ENCODE measurements at regions not wholly inside any gene's neighbourhood (a gene's known extent, or its start where the extent isn't known, plus 50 kb on each side); places are given as distances from the start of the nearest gene placed in this dataset.

DNA sequence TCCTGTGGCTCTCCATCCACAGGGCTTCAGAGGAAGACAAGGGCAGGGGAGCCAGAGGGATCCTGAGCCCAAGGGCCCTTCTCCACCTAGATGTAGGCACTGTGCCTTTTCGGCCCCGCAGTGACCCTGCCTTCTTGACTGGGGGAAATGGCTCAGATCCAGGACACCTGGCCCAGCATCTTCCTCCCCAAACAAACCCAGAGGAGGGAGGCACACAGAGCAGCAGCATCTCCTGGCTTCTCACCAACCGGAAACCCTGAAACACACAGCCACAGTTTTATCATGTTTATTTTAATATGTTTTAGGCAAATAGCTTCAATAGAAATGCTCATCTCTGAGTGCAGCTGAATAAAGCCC lies 84.5 kb upstream of the LRFN2 start:
- TF ChIP-seq GATA2 (IDR thresholded peaks at IDR 0.05; ENCODE audit: low read depth, low read length) (no peak), GATA3 (IDR thresholded peaks at IDR 0.05; ENCODE audit: low read depth, low read length) (no peak)

DNA sequence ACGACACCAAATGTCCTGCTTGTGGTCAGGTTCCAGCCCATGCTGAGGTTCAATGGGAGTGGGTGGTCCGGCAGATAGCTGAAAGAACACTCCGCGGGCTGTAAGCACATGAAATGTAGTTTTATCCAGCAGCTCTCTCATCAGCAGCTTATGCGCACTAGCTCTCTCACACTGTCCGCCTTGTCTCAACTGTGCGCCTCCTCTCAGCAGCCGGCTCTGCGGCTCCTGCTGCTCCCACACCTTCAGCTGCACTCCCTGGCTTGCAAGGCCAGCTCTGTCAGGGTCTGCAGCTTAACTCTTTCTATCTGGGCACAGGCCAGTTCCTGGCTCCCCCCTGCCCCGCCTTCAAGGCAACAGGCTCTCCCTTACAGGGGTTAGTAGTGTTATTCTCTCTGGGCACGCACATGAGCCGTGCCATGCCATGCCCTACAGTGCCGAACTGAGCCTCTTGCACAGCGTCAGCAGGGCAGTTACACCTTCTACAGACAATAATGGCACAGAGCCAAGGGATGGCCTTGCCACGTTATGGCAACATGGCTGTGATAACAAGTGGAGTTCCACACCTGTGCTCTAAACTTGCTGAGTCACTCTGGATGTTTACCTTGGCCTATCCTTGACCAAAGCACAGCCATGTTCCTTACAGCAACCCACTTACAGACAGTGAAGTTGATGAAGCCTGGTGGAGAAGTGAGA lies 84.0 kb upstream of the LRFN2 start:
- no peak for TF ChIP-seq GATA2 (IDR thresholded peaks at IDR 0.05; ENCODE audit: low read depth, low read length)
- TF ChIP-seq GATA3 (IDR thresholded peaks at IDR 0.05; ENCODE audit: low read depth, low read length): no peak

DNA sequence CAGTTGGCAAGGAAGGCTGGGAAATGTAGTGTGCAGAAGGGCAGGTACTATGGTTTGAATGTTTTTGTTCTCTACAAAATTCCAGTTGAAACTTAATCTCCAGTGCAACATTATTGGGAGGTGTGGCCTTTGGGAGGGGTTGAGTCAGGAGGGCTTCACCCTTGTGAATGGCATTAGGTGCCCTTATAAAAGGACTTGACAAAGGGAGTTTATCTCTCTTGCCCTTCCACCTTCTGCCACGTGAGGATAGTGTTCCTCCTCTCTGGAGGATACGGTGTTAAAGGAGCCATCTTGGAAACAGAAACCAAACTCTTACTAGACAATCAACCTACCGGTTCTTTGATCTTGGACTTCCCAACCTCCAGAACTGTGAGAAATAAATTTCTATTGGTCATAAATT lies 82.2 kb upstream of the LRFN2 start:
- TF ChIP-seq GATA3 (IDR thresholded peaks at IDR 0.05; ENCODE audit: low read depth, low read length): no peak
- TF ChIP-seq GATA2 (IDR thresholded peaks at IDR 0.05; ENCODE audit: low read depth, low read length): no peak

DNA sequence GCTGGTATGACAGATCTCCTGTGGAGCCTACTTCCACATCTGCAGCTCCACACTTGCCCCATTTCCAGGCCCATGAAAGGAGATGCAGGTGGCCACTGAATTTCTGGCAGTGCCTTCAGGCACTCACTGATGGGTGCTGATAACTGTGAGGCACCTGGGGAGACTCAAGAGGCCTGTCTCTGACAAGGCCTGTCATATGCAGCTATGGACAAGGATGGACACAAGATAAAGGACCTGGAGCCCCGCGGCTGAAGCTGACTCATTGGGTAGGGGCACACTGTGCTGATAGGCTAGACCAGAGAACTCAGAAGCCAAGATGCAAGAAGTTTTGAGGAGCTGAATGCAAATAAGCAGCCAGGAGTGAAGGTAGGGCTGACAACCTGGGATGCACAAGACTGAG lies 81.0 kb upstream of the LRFN2 start:
- TF ChIP-seq GATA2 (IDR thresholded peaks at IDR 0.05; ENCODE audit: low read depth, low read length) (peak; percentile 90), GATA3 (IDR thresholded peaks at IDR 0.05; ENCODE audit: low read depth, low read length) (0 out of 2 replicates have a peak, but pooled peaks have one; percentile 56)

DNA sequence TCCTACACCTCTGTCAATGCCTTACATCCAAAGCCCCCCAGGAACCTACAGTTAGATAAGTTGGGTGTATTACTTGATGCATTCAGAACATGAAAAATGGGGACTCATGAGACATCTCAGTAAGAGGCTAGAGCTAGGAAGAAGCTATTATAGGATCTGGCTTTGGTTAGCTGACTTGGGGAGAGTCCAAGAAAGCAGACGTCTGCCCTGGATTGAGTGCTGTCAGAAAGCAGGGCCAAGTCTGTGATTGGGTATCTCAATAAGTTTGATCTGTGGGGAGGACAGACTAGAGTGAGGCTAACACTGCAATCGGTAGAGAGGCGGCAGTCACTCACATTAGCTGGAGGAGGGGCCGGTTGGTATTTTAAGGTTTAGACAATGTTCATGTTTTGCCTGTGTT lies 79.4 kb upstream of the LRFN2 start:
- TF ChIP-seq GATA3 (IDR thresholded peaks at IDR 0.05; ENCODE audit: low read depth, low read length) (no peak), GATA2 (IDR thresholded peaks at IDR 0.05; ENCODE audit: low read depth, low read length) (no peak)

DNA sequence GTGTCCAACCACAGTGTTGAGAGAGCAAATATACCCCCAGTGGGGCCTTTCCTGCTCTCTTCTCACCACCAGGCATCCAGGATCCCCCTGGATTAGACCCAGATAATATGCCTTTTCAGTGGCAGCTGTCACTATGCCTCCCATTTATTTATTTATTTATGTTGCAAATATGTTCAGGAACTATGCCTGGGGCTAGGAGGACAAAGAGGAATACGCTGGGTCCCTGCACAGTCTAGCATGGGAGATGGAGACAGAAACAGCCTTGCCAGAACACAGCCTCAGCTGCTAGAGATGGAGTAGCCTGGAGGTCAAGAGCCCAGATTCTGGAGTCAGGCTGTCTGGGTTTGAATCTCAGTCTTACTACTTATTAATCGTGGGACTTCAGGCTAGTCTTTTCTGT lies 74.6 kb upstream of the LRFN2 start:
- no peak for TF ChIP-seq GATA2 (IDR thresholded peaks at IDR 0.05; ENCODE audit: low read depth, low read length)
- no peak for TF ChIP-seq GATA3 (IDR thresholded peaks at IDR 0.05; ENCODE audit: low read depth, low read length)

DNA sequence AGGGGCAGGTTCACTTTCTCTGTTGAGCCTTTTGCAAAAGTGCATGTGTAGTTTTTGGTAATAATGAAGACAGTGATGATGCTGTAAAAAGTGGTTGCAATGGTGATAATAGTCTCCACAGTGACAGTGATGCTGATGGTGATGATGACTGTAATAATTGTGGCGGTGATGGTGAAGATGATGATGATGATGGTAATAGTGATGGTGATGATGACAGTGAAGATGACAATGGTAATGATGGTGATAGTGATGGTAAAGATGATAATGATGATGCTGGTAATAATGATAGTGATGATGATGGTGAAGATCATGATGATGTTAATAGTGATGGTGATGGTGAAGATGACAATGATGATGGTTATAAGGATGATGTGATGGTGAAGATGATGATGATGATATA lies 67.7 kb upstream of the LRFN2 start:
- no peak for TF ChIP-seq GATA3 (IDR thresholded peaks at IDR 0.05; ENCODE audit: low read depth, low read length)
- TF ChIP-seq GATA2 (IDR thresholded peaks at IDR 0.05; ENCODE audit: low read depth, low read length): no peak

DNA sequence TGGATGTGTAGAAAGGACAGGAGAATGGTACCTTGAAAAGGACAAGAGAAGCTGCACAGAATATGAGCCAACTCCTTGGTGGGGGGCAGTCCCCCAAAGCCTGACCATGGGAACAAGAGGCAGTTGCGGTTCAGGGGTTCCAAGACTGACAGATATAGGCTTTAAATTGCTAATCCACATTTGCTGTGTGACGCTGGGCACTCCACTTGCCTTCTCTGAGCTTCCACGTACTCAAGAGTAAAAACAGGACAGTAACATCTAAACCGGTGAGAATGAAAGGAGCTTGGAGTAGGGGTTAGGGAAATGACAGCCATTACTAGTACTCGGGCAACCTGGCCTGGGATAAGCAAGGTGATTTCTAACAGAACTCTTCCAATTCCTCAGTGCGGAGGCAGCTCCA lies 57.9 kb upstream of the LRFN2 start:
- TF ChIP-seq GATA2 (IDR thresholded peaks at IDR 0.05; ENCODE audit: low read depth, low read length): no peak
- TF ChIP-seq GATA3 (IDR thresholded peaks at IDR 0.05; ENCODE audit: low read depth, low read length): no peak

DNA sequence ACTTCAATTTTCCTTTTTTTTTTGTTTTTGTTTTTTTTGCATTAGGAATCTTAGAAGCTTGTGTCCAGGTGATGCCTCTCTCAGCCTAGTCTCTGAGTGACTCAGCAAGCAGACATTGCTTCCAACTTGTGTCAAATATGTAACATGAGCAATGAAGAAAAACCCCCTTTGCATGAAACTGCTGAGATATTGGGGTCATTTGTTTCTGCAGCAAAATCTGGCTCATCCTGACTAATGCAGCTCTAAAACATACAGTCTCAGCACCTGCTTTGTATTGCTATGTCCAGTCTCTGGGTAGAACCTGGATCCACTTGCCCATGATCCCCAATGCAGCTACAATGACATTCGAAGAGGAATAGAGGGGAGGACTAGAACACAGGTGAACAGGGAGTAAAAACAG lies 55.7 kb upstream of the LRFN2 start:
- TF ChIP-seq GATA3 (IDR thresholded peaks at IDR 0.05; ENCODE audit: low read depth, low read length): no peak
- TF ChIP-seq GATA2 (IDR thresholded peaks at IDR 0.05; ENCODE audit: low read depth, low read length): no peak

DNA sequence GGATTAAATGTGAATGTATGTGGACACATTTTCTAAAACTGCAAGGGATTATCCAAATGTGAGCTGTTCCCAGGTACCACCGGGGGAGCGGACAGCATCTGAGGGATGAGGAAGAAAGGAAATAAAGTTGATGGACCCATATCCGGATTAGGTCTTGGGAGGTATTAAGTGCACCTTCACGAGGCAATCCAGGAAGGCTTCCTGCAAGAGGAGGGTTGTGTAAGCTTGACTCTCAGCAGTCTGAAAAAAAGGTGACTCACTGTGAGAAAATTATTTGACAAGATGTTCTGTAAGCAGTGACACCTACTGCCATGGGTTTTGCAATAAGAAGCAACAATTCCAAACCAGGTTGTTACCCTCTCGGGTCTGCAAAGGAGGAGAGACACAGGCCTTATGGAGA lies 55.0 kb upstream of the LRFN2 start:
- TF ChIP-seq GATA3 (IDR thresholded peaks at IDR 0.05; ENCODE audit: low read depth, low read length) (no peak), GATA2 (IDR thresholded peaks at IDR 0.05; ENCODE audit: low read depth, low read length) (no peak)

DNA sequence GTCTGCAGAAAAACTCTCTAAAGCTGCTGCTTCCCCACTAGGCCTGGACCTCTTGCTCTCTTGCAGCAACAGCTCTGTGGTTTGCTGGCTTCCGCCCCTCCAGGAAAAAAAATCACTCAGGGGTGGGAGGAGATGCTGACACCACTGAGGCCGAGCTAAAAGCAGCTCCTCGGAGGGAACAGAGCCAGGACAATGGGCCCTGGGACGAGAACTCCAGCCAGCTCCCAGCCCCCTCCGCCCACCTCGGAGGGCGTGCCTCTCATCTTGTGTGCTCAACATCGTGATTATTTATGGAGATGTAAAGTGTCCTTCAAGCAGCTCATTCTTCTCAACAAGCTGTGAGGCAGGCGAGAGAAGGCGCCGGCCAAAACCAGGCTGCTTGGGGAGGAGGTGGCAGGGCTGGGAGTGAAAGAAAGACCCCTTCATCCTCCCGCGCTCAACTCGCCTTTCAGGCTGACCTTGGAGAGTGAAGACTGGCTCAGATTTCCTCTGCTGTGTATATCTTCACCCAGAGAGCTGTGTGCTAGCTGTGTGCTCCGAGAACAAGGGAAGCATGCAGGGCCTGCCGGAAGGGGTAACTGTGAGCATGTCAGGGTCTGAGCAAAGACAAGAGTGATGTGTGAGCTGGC lies 53.5 kb upstream of the LRFN2 start:
- TF ChIP-seq GATA3 (IDR thresholded peaks at IDR 0.05; ENCODE audit: low read depth, low read length) (no peak), GATA2 (IDR thresholded peaks at IDR 0.05; ENCODE audit: low read depth, low read length) (no peak)

Data from SH-SY5Y (cell line).